ENCODE measurements at regions not wholly inside any gene's neighbourhood (a gene's known extent, or its start where the extent isn't known, plus 50 kb on each side); places are given as distances from the start of the nearest gene placed in this dataset.
"Not testable (repeated sequence)": the region's sequence is repeated elsewhere in the genome, so short reads cannot be mapped to it uniquely, and the experiment has no call there.

DNA sequence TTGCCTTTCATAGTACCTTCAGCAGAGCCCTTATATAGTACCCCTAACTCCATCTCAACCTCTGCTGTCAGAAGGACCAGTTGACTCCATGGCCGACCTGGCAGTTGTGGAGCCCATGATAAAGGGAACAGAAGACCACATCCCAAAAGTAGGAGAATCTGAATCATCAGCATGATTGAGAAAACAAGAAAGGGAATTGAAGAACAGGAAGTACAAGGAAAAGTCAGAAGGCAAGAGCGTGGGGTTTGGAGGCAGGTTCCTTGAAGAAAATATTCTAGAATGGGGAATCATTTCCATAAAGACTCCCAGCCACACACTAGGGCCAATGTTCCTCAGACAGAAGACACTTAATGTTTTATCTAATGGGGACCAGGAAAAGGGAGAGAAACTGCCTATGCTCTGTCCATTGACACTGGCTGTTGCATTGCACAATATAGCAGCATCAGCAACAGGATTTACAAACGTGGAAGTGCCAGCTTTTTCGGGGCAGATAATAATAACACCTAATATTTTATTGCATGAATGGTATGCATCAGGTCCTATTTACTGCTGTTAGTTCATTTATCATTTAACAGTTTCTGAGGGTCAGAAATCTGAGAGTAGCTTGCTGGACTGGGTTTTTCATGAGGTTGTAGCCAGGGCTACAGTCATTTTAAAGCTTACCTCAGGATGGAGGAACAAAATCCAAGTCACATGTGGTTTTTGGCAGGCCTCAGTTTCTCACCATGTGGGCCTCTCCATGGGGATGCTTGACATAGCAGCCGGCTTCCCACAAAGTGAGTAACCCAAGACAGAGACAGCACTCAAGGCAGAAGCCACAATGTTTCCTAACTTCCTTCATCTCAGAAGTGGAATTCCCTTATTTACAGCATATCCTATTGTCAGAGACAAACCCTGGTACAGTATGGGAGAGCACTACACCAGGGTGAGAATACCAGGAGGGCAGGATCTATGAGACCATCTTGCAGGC, 483.4 kb downstream of the PLPP3 start:
- CTCF ChIA-PET, result no interaction called here
- POLR2A ChIA-PET, result no interaction called here

GRCh38 chr1:56094168-56094567, 485.2 kb downstream of the PLPP3 start:
- ChIA-PET POLR2A (no interaction called here), CTCF (no interaction called here)

- ChIA-PET CTCF (no interaction called here), POLR2A (no interaction called here)
Measured at GRCh38 chr1:56092684-56093570, 486.4 kb downstream of the PLPP3 start.

DNA sequence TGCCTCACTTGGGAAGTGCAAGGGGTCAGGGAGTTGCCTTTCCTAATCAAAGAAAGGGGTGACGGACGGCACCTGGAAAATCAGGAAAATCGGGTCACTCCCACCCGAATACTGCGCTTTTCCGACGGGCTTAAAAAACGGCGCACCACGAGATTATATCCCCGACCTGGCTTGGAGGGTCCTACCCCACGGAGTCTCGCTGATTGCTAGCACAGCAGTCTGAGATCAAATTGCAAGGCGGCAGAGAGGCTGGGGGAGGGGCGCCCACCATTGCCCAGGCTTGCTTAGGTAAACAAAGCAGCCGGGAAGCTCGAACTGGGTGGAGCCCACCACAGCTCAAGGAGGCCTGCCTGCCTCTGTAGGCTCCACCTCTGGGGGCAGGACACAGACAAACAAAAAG, 489.5 kb downstream of the PLPP3 start:
- POLR2A ChIA-PET, CTCF ChIA-PET: not testable (repeated sequence)

DNA sequence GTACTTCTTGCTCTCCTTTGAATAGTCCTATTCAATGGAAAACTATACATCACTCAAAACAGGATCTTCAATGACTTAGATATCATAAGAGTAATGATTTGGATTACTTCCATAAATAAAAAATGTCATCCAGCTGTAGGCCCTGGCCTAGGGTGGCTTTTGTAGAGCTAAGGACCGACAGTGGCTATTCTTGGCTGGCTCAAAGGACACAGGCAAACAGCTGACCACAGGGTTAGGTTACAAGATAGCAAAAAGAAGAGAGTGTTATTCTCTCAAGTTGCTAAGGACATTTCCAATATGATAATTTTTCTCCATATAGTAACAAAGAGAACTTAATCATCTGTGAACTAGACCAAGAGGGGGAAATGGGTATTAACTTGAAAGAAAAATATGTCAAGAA, 495.1 kb downstream of the PLPP3 start:
- CTCF ChIA-PET, result no interaction called here
- POLR2A ChIA-PET, result no interaction called here

- CTCF ChIA-PET, result no interaction called here
- POLR2A ChIA-PET, result no interaction called here
Measured at GRCh38 chr1:56081736-56082135, 497.6 kb downstream of the PLPP3 start.

- POLR2A ChIA-PET, result no interaction called here
- CTCF ChIA-PET, result interaction anchor here (1.1 kb wide), 1 partner anchor 8 kb away, joined by 5 read pairs; no protein-coding TSS in a partner anchor
Measured at GRCh38 chr1:56081173-56081572, 498.2 kb downstream of the PLPP3 start.

GRCh38 chr1:56080123-56080522, 499.2 kb downstream of the PLPP3 start:
- POLR2A ChIA-PET, result no interaction called here
- CTCF ChIA-PET, result interaction anchor here (1.1 kb wide), 1 partner anchor 9 kb away, joined by 5 read pairs; no protein-coding TSS in a partner anchor

DNA sequence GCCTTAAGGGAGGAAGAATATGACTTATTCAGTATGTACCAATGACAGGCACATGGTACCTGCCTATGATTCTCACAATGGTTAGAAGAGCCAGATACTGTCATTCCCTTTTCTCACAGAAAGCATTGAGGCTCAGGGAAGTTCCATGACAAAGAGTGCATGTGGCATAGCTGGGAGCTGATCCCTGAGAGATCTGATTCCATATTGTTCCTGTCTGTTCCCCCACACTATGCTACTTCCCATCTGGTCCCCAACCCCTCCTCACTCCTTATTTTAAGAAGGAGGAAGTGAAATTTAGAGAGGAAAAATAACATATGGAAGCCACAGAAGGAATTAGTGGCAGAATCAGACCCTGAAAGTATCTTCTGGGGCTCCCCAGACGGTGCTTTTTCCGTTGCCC, 500.0 kb downstream of the PLPP3 start:
- ChIA-PET POLR2A (no interaction called here), CTCF (no interaction called here)

DNA sequence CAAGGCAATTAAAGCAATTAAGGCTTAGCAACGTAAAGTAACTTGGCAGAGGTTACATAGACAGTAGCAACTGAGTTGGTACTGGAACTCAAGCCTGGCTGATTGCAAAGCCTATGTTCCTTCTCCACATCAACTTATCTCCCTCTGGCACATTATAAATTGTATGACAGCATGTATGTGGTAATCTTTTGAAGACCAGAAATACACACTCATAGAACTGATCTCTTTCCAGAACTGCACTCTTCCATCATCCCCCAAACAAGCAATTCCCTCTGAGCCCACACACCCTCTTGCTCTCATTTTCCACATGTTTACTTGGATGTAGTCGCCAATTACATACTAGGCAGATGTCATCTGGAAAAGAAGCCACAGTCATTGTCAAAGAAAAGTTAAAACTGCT, 502.2 kb downstream of the PLPP3 start:
- ChIA-PET POLR2A (no interaction called here), CTCF (no interaction called here)

GRCh38 chr1:56074007-56074651, 505.2 kb downstream of the PLPP3 start:
- ChIA-PET POLR2A (no interaction called here), CTCF (no interaction called here)

DNA sequence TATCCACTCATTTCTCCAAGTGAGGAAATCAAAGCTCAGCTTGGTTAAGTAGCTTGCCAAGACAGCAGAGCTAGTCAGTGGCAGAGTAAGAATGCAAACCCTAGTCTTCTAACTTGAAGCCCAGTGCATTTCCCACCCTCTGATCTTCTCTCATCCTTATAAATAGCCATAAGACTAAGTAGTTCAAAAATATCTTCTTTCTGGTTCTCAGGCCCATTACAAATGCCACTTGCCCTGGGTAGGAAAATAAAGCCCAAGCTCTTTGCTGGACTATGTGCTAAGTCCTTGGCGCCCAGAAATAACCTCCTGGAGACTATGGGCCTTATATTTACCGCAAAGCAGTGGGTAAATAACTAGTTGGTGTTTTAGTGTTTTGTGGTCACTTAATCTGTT, 505.8 kb downstream of the PLPP3 start:
- POLR2A ChIA-PET, result no interaction called here
- CTCF ChIA-PET, result no interaction called here

DNA sequence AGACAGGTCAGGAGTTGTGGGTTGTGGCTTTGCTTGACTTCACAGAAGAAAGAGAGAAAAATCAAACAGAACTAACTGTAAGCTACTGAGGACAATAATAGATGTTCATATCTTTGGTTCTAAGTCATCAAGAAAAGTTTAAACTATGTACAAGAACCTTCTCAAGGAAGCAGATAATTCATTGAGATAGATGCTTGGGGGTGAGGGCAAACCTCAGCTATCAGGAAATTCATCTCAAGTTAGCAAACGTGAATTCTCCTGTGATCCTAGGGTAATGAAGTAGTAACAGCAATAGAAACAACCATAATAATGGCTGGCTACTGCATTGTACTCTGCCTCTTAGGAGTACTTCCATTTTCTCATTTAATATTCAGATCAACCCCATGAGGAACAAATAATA, 506.2 kb downstream of the PLPP3 start:
- POLR2A ChIA-PET, result no interaction called here
- CTCF ChIA-PET, result no interaction called here

GRCh38 chr1:56072310-56072709, 507.1 kb downstream of the PLPP3 start:
- CTCF ChIA-PET, result no interaction called here
- POLR2A ChIA-PET, result no interaction called here

DNA sequence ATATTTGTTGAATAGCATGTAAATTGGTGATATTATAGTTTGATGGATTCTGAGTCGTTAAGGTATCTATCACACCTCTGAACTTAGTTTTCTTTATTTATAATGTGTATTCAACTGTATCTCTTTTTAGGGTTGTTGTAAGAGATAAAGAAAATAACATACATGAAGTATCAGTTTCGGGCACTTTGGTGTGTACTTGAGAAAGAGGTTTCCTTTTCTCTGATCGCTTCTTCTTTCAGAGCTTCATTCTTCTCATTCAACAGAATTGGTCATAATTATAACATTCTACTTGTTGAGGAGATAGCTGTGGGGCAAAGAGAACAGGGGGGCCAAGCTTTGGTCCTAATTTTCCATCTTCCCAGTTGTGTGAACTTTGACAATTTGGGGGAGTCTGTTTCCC, 508.0 kb downstream of the PLPP3 start:
- POLR2A ChIA-PET, result no interaction called here
- CTCF ChIA-PET, result no interaction called here

- ChIA-PET POLR2A (no interaction called here), CTCF (no interaction called here)
Measured at GRCh38 chr1:56070601-56071000, 508.8 kb downstream of the PLPP3 start.

DNA sequence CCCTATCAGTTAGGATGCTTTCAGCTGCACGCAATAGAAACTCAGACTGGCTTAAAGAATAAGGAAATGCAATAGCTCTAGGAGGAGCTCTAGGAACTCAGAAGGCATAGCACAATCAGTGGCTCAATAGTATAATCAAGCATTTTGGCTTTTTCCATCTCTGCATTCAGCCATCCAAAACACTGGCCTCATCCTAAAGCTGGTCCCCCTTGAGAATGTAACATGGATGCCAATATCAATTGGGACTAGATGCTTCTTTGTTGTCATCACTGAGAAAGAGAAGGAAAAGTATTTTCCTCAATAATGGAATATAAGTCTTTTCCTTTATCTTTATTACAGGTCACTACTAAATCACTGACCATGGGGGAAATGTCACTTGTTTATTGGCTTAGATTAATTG, 509.5 kb downstream of the PLPP3 start:
- POLR2A ChIA-PET, result no interaction called here
- CTCF ChIA-PET, result no interaction called here

DNA sequence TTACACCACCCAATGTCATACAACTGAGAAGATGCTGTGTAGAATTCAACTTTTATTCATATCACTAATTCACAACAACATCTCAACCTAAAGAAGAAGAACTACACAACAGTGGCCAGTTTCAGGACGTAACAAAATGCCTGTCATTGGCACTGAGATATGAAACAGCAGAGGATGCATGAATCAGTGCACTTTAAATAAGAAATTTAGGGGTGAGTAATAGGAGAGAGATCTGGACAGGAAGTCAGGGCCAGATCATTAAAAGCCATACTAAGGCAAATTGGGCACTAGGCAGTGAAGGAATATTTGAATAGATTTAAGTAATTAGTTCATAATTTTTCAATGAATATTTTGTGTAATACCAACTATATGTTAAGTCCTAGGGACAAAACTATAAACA, 510.5 kb downstream of the PLPP3 start:
- ChIA-PET CTCF (no interaction called here), POLR2A (no interaction called here)

- POLR2A ChIA-PET, result no interaction called here
- CTCF ChIA-PET, result no interaction called here
Measured at GRCh38 chr1:56068210-56068609, 511.2 kb downstream of the PLPP3 start.

GRCh38 chr1:56065729-56066128, 513.6 kb downstream of the PLPP3 start:
- ChIA-PET POLR2A (no interaction called here), CTCF (no interaction called here)

- CTCF ChIA-PET, result no interaction called here
- POLR2A ChIA-PET, result no interaction called here
Measured at GRCh38 chr1:56064705-56065104, 514.7 kb downstream of the PLPP3 start.

Data from activated CD8-positive, alpha-beta memory T cell treated with anti-CD3 and anti-CD28 coated beads for 36 hours (primary cell).